T-helper 9 cell (primary cell): ENCODE measurements at regions not wholly inside any gene's neighbourhood (a gene's known extent, or its start where the extent isn't known, plus 50 kb on each side); places are given as distances from the start of the nearest gene placed in this dataset.

ENCODE experiments used
- DNase-seq: peaks from one replicate; pipeline ENCODE4 v3.0.0-alpha.2; 2020

- DNase-seq: no peak
These were observed 406.8 kb downstream of the PRDM2 start for GRCh38 chr1:14106679-14107313.

DNA sequence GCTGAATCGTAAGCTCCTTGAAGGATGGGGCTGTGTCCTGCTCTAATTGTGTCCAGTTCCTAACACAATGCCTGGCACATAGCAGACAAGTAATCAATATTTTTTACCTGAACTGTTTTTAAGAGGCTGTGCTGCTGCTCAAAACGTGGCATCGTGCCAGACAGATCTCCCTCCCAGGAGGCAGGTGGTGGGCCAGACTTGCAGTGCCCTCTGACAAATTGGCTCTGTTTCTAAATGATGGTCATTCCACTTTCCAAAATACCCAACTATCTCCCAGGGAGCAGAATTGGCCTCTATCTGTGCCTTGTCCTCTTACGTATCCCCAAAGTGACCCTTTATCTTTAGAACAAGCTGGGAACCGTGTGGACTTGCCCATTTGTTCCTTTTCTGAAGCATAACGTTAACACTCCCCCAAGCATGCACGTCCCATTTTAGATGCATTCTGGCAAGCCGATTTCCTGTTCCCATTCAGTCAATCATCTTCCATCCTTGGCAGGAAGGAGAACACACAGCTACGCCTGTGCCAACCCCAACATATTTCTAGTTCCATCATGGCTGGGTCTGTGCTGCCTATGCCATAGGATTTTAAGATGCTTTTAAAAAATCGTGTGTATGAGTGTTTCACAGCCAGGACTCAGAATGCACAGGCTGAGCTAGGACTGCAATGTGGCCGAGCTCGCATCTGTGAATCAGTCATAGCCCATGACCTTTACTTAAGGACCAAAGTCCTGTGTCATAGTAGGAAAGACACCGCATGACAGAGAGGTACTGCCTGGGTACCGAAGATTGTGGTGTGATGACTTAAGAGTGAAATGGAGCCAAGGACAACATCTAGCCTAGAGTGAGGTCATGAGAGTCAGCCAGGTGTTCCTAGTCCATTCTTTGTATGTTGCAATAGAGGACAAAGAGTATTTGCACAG is 408.6 kb downstream of the PRDM2 start:
- DNase-seq: no peak

- no peak for DNase-seq
These were observed 409.3 kb downstream of the PRDM2 start for GRCh38 chr1:14109276-14109635.

DNA sequence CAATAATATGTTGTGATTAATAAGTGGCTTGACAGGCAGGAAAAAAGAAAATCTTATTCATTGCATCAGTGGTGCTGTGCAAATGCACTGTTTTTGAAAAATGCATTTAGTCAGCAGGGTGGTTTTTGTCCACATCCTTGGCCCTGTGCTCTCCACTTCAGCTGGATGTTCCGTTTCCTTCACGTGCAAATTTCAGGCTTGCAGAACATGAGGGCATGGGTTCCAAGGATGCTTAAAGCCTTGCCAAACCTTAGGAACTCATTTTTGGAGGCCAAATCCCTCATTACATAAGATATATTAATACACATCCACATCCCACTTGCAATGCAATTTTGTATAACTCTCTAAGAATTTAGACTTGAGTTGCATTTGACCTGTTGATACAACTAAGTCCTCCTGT is 410.1 kb downstream of the PRDM2 start:
- DNase-seq: no peak

GRCh38 chr1:14111121-14111520 is 411.1 kb downstream of the PRDM2 start:
- no peak for DNase-seq

- DNase-seq: no peak
These were observed 412.6 kb downstream of the PRDM2 start for GRCh38 chr1:14112613-14113012.

GRCh38 chr1:14113271-14113670 is 413.3 kb downstream of the PRDM2 start:
- DNase-seq: no peak

DNA sequence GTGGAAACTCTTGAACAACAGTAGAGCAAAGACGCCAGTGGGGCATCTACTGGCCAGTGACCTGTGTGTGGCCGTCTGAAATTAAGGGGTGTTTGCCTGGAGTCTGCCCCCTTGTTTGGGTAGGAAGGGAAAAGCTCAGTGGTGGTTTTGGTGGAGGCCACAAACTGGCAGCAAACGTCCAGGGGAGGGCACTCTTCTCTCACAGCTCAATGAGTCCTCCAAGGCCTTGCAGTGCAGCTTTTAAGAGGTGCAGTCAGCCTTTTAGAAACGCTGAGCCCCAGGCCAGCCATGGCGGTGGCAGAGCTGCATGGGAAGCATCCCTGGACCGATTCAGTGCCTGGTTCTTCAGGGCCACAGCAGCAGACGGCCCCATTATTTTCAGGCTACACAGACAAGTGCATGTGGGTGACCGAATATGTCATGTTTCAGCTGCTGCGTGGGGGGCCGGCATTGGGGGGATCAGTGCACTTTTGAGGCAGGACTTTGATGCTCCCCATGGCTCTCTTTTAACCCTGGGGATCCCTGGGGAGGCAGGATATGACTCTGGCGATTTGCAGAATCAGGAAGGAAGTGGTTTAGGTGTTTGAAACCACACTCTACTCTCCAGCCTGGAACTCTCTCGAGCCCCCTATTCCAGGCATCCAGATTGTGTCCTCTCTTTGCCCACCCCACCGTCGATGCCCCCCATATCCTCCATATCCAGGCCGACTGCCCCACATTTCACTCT is 414.0 kb downstream of the PRDM2 start:
- DNase-seq: no peak

DNA sequence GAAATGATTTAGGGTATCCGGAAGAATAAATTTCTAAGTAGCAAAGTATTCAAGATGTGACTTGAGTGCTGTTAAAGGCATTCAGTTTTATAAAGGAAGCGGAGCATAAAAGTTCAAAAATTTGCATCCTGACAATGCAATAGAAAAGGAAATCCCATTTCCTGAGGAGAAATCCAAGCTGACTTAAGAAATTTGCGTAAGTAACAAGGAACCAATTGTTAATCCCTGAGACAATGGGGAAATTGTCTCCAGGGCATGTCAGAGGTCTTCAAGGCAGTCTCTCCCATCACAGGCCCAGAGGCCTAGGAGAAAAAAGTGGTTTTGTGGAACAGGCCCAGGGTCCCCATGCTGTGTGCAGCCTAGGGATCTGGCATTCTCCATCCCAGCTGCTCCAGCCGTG is 416.0 kb downstream of the PRDM2 start:
- DNase-seq: no peak

- no peak for DNase-seq
These were observed 417.7 kb downstream of the PRDM2 start for GRCh38 chr1:14117700-14118099.

DNA sequence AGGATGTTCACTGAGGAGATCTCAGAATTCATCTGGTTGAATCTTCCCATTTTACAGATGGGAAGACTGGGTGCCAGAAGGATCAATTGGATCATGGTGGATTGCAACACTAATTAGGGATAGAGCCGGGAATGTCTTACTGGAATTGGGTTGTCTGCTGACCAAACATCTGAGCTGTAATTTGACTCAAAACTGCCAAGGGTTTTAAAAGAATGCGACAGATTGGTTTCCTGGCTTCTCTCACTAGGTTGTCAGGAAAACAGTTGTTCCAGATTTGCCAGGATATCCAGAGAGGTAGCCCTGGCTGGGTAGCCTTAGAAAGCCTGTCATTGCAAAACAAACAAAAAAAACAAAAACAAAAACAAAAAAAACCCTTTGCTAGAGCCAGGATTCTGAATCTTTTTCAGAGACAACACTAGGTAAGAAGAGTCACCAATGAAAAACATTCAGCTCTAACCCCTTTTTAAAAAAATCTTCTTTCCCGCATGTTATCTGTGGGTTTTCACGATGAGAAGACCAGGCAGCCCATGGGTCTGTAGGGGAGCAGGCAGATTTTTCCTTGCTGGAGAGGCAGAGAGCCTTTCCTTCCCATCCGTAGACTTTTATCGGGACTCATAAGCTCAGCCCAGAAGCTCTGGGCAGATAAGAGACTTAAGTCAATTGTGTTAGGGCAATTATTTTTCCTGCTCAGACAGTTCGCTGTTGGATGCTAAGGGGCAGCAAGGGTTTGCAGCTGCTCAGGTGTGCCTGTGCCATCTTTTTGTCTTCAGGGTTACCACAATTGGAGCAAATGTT is 418.9 kb downstream of the PRDM2 start:
- no peak for DNase-seq

GRCh38 chr1:14120895-14121294 is 420.9 kb downstream of the PRDM2 start:
- DNase-seq: no peak

DNA sequence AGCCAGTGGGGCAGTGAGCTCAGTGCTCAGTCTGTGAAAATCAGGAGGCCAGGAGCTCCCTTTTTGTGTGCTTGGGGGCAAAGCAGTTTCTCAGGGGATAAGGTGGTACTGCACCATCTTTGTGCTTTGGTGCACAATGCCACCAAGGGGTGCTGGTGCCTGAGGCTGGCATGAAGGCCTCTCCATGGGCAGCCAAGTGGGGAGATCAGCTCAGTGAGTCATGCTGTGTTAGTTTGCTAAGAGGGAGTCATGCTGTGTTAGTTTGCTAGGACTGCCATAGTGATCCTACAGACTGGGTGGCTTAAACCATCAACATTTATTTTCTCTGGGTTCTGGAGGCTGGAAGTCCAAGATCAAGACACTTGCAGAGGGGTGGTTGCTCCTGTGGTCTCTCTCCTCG is 428.1 kb downstream of the PRDM2 start:
- DNase-seq: no peak

GRCh38 chr1:14129009-14129408 is 429.0 kb downstream of the PRDM2 start:
- no peak for DNase-seq

DNA sequence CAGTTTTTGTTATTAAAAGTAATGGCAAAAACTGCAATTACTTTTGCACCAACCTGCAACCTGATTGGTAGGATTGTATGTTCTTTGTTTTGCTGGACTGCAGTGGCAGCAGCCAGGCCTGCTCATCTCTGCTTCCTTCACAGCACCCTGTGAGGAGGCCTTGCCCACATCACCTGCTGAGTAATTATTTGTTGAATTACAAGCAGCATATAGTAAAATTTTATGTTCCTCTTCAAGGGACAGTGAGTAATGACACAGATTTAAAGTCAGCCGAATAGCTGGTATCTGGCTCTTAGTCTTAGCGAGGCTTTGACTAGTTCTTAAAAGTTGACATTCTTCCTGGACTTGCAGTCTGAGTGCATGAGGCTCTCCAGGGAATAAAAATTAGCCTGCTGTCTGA is 435.1 kb downstream of the PRDM2 start:
- DNase-seq: no peak

DNA sequence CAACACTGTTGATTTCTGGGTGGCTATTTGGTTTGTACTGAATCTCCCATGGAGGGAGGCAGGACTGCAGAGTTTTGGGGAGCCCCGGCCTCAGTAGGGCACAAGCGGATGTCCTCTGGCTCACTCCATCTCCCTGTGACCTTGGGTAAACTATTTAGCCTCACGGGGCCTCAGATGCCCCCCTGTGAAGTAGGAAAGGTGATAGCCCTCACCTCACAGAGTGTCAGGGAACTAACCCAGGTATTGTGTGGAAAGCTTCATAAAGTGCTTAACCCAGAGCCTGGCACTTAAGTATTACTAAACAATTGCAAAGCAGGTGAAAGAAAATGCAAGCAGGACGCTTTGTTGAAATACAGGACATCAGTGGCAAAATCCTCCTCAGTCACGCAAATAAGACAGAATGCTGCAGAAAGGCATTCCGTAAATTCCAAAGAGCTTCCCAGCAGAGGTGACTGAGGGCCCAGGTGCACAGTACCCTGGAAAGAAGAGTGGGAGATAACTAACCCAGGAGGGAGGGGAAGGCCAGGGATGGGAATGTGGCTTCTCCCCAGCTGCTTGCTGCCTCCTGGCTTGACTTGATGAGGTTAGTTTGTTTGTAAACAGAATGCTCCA is 436.3 kb downstream of the PRDM2 start:
- DNase-seq: no peak

- DNase-seq: no peak
These were observed 436.9 kb downstream of the PRDM2 start for GRCh38 chr1:14136881-14137280.

- no peak for DNase-seq
These were observed 437.6 kb downstream of the PRDM2 start for GRCh38 chr1:14137411-14138134.

GRCh38 chr1:14138135-14138506 is 438.1 kb downstream of the PRDM2 start:
- DNase-seq: no peak

GRCh38 chr1:14138687-14139086 is 438.7 kb downstream of the PRDM2 start:
- no peak for DNase-seq

- DNase-seq: no peak
These were observed 440.9 kb downstream of the PRDM2 start for GRCh38 chr1:14140831-14141401.
